ENCODE measurements at regions not wholly inside any gene's neighbourhood (a gene's known extent, or its start where the extent isn't known, plus 50 kb on each side); places are given as distances from the start of the nearest gene placed in this dataset.

DNA sequence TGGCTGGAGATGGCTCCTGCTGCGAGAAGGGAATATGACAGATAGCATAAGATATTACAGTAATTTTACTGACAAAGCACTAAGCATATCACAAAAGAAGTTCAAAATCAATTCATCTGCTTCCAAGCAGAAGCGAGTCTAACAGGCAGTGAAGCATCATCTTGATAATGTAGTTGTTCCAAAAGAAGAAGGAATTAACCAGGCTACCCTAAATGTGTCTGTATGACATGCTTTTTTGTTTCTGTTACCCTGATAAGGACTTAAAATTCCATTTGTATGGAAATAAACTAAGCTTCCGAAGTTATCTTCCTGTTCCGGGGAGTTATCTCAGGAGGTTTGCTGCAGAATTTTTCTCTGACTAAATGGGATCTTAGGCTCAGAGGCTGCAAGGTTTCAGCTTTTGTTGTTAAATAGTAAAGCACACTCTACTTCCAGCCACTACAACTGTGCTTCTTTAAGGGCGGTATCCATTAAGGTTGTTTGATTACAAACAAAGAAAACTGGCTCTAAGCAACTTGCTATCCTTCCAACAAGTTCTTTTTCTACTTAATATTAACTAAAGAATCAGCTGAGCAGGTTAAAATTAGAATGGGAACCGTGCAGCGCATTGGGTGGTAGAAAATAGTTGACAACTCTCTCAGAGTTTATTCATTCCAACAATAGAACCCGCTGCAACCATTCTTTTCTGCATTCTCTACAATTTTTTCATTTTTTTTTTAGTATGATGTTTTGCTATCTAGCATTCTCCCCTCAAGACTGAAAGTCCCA lies 607.3 kb downstream of the UQCRFS1 start:
- ATAC-seq: no peak
- intact Hi-C loops (cut with DNase I): no loop called here

DNA sequence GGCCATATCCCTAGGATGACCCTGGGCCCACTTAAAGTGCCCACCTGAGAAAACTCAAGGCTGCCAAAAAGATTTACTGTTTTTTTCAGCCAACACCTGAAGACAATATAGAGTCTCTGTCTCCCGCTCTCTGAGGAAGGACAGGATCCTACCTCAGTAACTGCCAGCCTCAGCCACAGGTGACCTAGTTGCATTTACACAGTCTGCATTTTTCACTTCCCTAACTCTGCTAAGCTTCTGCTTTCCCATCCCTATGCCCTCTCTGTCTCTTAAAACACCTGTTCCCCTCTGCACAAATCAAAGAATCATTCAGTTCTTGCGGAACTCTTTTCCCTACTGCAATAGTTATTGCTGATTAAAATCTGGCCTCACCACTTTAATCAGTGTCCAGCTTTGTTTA lies 609.5 kb downstream of the UQCRFS1 start:
- Histone ChIP-seq H3K36me3 (no peaks in the 10 kb centered on the region), H3K4me3 (no peak overlapping the region), H3K27me3 (no peaks in the 10 kb centered on the region), H3K4me1 (no peaks in the 10 kb centered on the region), H3K9me3 (peaks cover 0 to 17% of the 10 kb centered on the region in 2 donors), H3K27ac (no peak overlapping the region)
- TF ChIP-seq CTCF (IDR thresholded peaks at IDR 0.05): no peak
- DNase-seq (no peak), ATAC-seq (no peak)
- intact Hi-C loops (cut with DNase I): no loop called here

More for the DNA sequence above, 607.3 kb downstream of the UQCRFS1 start:
- no peak for TF ChIP-seq CTCF (IDR thresholded peaks at IDR 0.05)
- H3K9me3 ChIP-seq: peaks cover 0 to 19% of the 10 kb centered on the region in 2 donors
- no peak overlapping the region for H3K4me3 ChIP-seq
- no peaks in the 10 kb centered on the region for H3K27me3 ChIP-seq
- no peaks in the 10 kb centered on the region for H3K36me3 ChIP-seq
- no peak overlapping the region for H3K27ac ChIP-seq
- no peaks in the 10 kb centered on the region for H3K4me1 ChIP-seq
- no peak for DNase-seq

GRCh38 chr19:28602675-28603298 lies 610.2 kb downstream of the UQCRFS1 start:
- Histone ChIP-seq H3K36me3 (no peaks in the 10 kb centered on the region), H3K9me3 (peaks cover 0 to 17% of the 10 kb centered on the region in 2 donors), H3K27ac (no peak overlapping the region), H3K4me3 (no peak overlapping the region), H3K27me3 (no peaks in the 10 kb centered on the region), H3K4me1 (no peaks in the 10 kb centered on the region)
- ATAC-seq (no peak), DNase-seq (no peak)
- TF ChIP-seq CTCF (IDR thresholded peaks at IDR 0.05): no peak
- intact Hi-C loops (cut with DNase I): no loop called here

DNA sequence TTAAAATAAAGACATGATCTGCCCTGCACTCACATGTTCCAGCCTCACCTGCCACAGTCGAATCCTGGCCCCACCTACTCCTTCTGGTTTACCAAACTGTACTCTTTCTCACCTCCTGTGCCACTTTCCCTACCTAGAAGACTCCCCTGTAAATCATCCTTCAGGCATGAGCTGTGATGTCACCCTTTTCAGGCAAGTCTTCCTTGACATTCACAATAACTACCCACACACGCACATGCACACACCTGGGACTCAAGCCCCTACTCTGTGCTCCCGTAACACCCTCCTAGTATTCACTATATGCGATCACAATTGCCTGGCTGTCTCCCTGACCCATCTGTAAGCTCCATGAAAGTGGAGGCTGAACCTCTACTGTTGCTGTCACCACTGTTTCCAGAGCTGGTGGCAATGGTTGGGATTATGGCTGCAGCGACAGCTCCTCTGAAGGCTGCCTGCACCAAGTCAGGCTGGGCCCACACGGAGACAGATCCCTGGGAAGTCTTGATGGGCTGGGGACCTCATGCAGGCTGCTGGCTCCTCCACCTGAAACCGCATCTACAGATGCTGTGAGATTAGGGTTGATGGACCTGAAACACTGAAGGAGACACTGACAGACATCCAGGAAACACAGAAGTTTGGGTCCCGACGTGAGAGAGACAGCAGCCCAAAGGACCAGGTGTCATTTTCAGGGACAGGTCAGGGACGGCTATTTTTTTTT lies 611.1 kb downstream of the UQCRFS1 start:
- no peak overlapping the region for H3K27ac ChIP-seq
- no peak overlapping the region for H3K4me3 ChIP-seq
- intact Hi-C loops (cut with DNase I): no loop called here
- H3K9me3 ChIP-seq: peaks cover 0 to 12% of the 10 kb centered on the region in 2 donors
- no peaks in the 10 kb centered on the region for H3K27me3 ChIP-seq
- DNase-seq (no peak), ATAC-seq (no peak)
- no peaks in the 10 kb centered on the region for H3K36me3 ChIP-seq
- no peak for TF ChIP-seq CTCF (IDR thresholded peaks at IDR 0.05)
- no peaks in the 10 kb centered on the region for H3K4me1 ChIP-seq

DNA sequence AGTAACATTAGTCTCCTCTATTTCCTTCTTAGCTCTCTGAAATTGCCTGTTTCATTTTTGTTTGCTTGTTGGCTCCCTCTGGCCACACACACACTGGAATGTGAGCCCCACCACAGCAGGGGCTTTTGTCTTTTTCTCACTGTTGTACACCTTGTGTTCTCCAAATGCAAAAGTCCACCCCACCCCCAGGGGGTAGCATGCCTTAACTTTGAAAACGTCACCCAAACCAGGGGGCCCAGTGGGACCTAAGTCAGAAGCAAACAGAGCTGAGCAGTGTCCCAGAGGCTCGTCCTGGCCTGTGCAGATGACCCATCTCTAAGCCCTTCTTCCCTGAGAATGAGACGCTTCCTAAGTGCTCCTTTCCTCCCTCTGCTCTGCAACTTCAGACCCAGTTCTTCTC lies 614.1 kb downstream of the UQCRFS1 start:
- ATAC-seq: no peak
- H3K9me3 ChIP-seq: no peaks in the 10 kb centered on the region
- H3K36me3 ChIP-seq: no peaks in the 10 kb centered on the region
- no peak for TF ChIP-seq CTCF (IDR thresholded peaks at IDR 0.05)
- H3K4me3 ChIP-seq: no peak overlapping the region
- no peaks in the 10 kb centered on the region for H3K27me3 ChIP-seq
- H3K4me1 ChIP-seq: no peaks in the 10 kb centered on the region
- DNase-seq: no peak
- no peak overlapping the region for H3K27ac ChIP-seq
- intact Hi-C loops (cut with DNase I): no loop called here

Measured in left lung (tissue), 4 donors.